Fibroblast of lung (primary cell): ENCODE measurements at regions not wholly inside any gene's neighbourhood (a gene's known extent, or its start where the extent isn't known, plus 50 kb on each side); places are given as distances from the start of the nearest gene placed in this dataset.

Source experiments
- CTCF ChIP-seq, 2 donors: IDR thresholded peaks in 1 of 2; conservative IDR thresholded peaks in 1 of 2; 1 replicate in 1 of 2; 2 replicates in 1 of 2; pipeline ENCODE4 v1.5.1; 2011 to 2012; ENCODE audit warnings: low read length in 2 of 2, control low read depth in 1 of 2, inconsistent platforms in 1 of 2, low read depth in 1 of 2, mild to moderate bottlenecking in 1 of 2
- EZH2 ChIP-seq: IDR thresholded peaks from 2 replicates; pipeline ENCODE4 v1.5.1; 2012; ENCODE audit warnings: low read length, control low read depth, mild to moderate bottlenecking; ENCODE audit errors: missing control alignments

GRCh38 chr20:24812373-24812772, 136.7 kb upstream of the CST7 start:
- TF ChIP-seq CTCF (conservative IDR thresholded peaks at IDR 0.05 in 1 of 2, IDR thresholded peaks at IDR 0.05 in 1 of 2; ENCODE audit: low read depth in 1 of 2, low read length in 2 of 2) (no peak), EZH2 (no peak)
